HepG2 (cell line): ENCODE measurements at regions not wholly inside any gene's neighbourhood (a gene's known extent, or its start where the extent isn't known, plus 50 kb on each side); places are given as distances from the start of the nearest gene placed in this dataset.

Experiments used
- FOXA3 ChIP-seq: IDR thresholded peaks from 2 replicates; pipeline ENCODE4 v1.6.1; 2016; ENCODE audit warnings: missing genetic modification reagents, missing compliant biosample characterization
- KMT2B ChIP-seq: IDR thresholded peaks from 2 replicates; pipeline ENCODE4 v1.6.1; 2016; ENCODE audit warnings: missing genetic modification reagents, missing compliant biosample characterization
- MBD4 ChIP-seq: IDR thresholded peaks from 2 replicates; pipeline ENCODE4 v1.6.1; 2012; ENCODE audit warnings: low read length, inconsistent platforms, borderline replicate concordance
- MEIS2 ChIP-seq: sonication (generic); formaldehyde crosslinking; IDR thresholded peaks from 2 replicates; pipeline ENCODE4 v1.9.0; 2021; ENCODE audit warnings: mild to moderate bottlenecking, missing genetic modification reagents
- NFYB ChIP-seq: sonication (generic); formaldehyde crosslinking; IDR thresholded peaks from 2 replicates; pipeline ENCODE4 v1.4.0; 2020; ENCODE audit warnings: missing genetic modification reagents
- PTBP1 ChIP-seq: fragments of 200-400 bp; formaldehyde crosslinking; IDR thresholded peaks from 2 replicates; pipeline ENCODE4 v1.6.1; 2018; ENCODE audit warnings: low read length, low read depth; ENCODE audit not compliant: poor library complexity, severe bottlenecking
- RBAK ChIP-seq: sonication (generic); formaldehyde crosslinking; IDR thresholded peaks from 2 replicates; pipeline ENCODE4 v1.5.1; 2020; ENCODE audit warnings: mild to moderate bottlenecking, missing genetic modification reagents
- THAP11 ChIP-seq: IDR thresholded peaks from 2 replicates; pipeline ENCODE4 v1.6.1; 2016; ENCODE audit warnings: missing biosample characterization, missing genetic modification reagents
- ZFP62 ChIP-seq: sonication (generic); formaldehyde crosslinking; IDR thresholded peaks from 2 replicates; pipeline ENCODE4 v1.4.0; 2020; ENCODE audit warnings: missing genetic modification reagents
- ZKSCAN1 ChIP-seq: fragments of 150-350 bp; IDR thresholded peaks from 2 replicates; pipeline ENCODE4 v1.6.1; 2014; ENCODE audit warnings: low read length
- ZMYM4 ChIP-seq: sonication (generic); formaldehyde crosslinking; IDR thresholded peaks from 2 replicates; pipeline ENCODE4 v1.8.1; 2023; ENCODE audit warnings: mild to moderate bottlenecking, missing genetic modification reagents
- ZNF232 ChIP-seq: sonication (generic); formaldehyde crosslinking; IDR thresholded peaks from 2 replicates; pipeline ENCODE4 v1.4.0; 2020; ENCODE audit warnings: missing genetic modification reagents, borderline replicate concordance
- ZNF468 ChIP-seq: sonication (generic); formaldehyde crosslinking; IDR thresholded peaks from 2 replicates; pipeline ENCODE4 v1.8.0; 2022; ENCODE audit warnings: mild to moderate bottlenecking, moderate library complexity, missing genetic modification reagents
- ZSCAN30 ChIP-seq: sonication (generic); formaldehyde crosslinking; IDR thresholded peaks from 2 replicates; pipeline ENCODE4 v1.5.0; 2020; ENCODE audit warnings: mild to moderate bottlenecking, missing genetic modification reagents
- TF ChIP-seq, protein P1 (sequence below): sonication (generic); formaldehyde crosslinking; IDR thresholded peaks from 2 replicates; pipeline ENCODE4 v1.4.0; 2020; ENCODE audit warnings: missing genetic modification reagents, mild to moderate bottlenecking, borderline replicate concordance
- TF ChIP-seq, protein P2 (sequence below): sonication (generic); formaldehyde crosslinking; IDR thresholded peaks from 2 replicates; pipeline ENCODE4 v1.9.0; 2021; ENCODE audit warnings: missing genetic modification reagents, mild to moderate bottlenecking, borderline replicate concordance
- TF ChIP-seq, protein P3 (sequence below): fragments of 450-650 bp; IDR thresholded peaks from 2 replicates; pipeline ENCODE4 v1.6.1; 2016
- TF ChIP-seq, protein P4 (sequence below): sonication (generic); formaldehyde crosslinking; IDR thresholded peaks from 2 replicates; pipeline ENCODE4 v1.4.0; 2020; ENCODE audit warnings: missing genetic modification reagents
- TF ChIP-seq, protein P5 (sequence below): sonication (generic); formaldehyde crosslinking; IDR thresholded peaks from 2 replicates; pipeline ENCODE4 v1.5.0; 2020; ENCODE audit warnings: mild to moderate bottlenecking, low read depth, missing genetic modification reagents, borderline replicate concordance
- TF ChIP-seq, protein P6 (sequence below): sonication (generic); formaldehyde crosslinking; IDR thresholded peaks from 2 replicates; pipeline ENCODE4 v1.8.1; 2023; ENCODE audit warnings: missing genetic modification reagents, inconsistent platforms, borderline replicate concordance

DNA sequence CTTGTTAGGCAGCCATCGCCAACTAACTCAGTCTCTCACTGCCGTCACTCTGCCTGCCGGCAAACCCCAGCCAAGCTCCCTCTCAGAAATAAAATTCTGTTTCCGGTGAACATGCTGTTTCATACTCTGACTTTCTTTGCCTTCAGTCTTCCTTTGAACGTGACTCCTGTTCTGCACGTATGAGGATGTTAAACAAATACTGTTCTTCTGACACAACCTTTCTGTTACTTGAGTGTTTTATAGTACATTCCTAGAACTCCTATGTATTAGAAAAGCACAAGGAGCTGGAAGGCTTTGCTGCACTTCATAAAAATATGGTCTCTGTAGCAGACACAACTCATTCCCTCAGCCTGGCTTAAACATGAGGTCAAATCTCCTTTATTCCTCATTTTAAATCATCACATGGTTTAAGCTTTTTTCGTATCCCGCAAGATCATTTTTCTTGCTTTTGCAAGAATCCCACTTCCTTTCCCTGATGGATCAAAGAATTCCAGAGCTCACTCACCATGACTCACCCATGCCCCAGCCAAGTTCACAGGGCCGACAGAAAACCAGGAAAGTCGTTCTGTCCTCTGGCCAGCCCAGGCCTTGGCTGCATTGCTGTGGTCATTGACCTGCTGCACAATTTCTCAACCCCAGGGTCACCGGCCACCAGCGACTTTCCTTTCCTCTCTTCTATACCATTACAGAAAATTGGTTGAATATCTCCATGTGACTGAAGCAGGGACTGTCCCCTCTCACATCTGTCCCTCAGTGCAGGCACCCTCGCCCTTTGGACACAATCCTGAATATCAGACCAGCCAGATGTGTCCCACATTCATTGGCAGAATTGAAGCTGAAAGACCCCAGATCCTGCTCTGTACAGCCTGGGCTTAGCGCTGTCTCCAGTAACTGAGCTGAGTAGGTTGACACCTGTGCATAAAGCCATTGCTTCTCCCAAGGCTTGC lies 183.1 kb upstream of the ARL4C start (continued):
- TF ChIP-seq KMT2B (CRISPR knock-in tag) (peak; percentile 57; the same call in 1 of the 2 replicates), ZKSCAN1 (no peak), ZFP62 (CRISPR knock-in tag) (no peak), NFYB (no peak), ZNF468 (no peak), PTBP1 (no peak), FOXA3 (CRISPR knock-in tag) (peak; percentile 89), ZMYM4 (CRISPR knock-in tag) (0 out of 2 replicates have a peak, but pooled peaks have one; percentile 60), MBD4 (peak; percentile 54; the same call in 1 of the 2 replicates), RBAK (CRISPR knock-in tag) (no peak), ZSCAN30 (CRISPR knock-in tag) (no peak), THAP11 (CRISPR knock-in tag) (peak; percentile 80), MEIS2 (CRISPR knock-in tag) (0 out of 2 replicates have a peak, but pooled peaks have one; percentile 81), ZNF232 (peak; percentile 96)
- TF ChIP-seq, protein P1, sequence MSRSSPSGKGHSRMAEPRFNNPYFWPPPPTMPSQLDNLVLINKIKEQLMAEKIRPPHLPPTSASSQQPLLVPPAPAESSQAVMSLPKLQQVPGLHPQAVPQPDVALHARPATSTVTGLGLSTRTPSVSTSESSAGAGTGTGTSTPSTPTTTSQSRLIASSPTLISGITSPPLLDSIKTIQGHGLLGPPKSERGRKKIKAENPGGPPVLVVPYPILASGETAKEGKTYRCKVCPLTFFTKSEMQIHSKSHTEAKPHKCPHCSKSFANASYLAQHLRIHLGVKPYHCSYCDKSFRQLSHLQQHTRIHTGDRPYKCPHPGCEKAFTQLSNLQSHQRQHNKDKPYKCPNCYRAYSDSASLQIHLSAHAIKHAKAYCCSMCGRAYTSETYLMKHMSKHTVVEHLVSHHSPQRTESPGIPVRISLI (CRISPR knock-in tag), result peak; percentile 46; the same call in 1 of the 2 replicates
- TF ChIP-seq, protein P2, sequence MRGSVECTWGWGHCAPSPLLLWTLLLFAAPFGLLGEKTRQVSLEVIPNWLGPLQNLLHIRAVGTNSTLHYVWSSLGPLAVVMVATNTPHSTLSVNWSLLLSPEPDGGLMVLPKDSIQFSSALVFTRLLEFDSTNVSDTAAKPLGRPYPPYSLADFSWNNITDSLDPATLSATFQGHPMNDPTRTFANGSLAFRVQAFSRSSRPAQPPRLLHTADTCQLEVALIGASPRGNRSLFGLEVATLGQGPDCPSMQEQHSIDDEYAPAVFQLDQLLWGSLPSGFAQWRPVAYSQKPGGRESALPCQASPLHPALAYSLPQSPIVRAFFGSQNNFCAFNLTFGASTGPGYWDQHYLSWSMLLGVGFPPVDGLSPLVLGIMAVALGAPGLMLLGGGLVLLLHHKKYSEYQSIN (CRISPR knock-in tag), result no peak
- TF ChIP-seq, protein P3, sequence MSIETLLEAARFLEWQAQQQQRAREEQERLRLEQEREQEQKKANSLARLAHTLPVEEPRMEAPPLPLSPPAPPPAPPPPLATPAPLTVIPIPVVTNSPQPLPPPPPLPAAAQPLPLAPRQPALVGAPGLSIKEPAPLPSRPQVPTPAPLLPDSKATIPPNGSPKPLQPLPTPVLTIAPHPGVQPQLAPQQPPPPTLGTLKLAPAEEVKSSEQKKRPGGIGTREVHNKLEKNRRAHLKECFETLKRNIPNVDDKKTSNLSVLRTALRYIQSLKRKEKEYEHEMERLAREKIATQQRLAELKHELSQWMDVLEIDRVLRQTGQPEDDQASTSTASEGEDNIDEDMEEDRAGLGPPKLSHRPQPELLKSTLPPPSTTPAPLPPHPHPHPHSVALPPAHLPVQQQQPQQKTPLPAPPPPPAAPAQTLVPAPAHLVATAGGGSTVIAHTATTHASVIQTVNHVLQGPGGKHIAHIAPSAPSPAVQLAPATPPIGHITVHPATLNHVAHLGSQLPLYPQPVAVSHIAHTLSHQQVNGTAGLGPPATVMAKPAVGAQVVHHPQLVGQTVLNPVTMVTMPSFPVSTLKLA, result no peak
- TF ChIP-seq, protein P4, sequence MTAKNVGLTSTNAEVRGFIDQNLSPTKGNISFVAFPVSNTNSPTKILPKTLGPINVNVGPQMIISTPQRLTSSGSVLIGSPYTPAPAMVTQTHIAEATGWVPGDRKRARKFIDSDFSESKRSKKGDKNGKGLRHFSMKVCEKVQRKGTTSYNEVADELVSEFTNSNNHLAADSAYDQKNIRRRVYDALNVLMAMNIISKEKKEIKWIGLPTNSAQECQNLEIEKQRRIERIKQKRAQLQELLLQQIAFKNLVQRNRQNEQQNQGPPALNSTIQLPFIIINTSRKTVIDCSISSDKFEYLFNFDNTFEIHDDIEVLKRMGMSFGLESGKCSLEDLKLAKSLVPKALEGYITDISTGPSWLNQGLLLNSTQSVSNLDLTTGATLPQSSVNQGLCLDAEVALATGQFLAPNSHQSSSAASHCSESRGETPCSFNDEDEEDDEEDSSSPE, result peak; percentile 58
- TF ChIP-seq, protein P5, sequence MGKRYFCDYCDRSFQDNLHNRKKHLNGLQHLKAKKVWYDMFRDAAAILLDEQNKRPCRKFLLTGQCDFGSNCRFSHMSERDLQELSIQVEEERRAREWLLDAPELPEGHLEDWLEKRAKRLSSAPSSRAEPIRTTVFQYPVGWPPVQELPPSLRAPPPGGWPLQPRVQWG (CRISPR knock-in tag), result no peak
- TF ChIP-seq, protein P6, sequence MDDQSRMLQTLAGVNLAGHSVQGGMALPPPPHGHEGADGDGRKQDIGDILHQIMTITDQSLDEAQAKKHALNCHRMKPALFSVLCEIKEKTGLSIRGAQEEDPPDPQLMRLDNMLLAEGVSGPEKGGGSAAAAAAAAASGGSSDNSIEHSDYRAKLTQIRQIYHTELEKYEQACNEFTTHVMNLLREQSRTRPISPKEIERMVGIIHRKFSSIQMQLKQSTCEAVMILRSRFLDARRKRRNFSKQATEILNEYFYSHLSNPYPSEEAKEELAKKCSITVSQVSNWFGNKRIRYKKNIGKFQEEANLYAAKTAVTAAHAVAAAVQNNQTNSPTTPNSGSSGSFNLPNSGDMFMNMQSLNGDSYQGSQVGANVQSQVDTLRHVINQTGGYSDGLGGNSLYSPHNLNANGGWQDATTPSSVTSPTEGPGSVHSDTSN (CRISPR knock-in tag), result no peak
